ENCODE measurements at regions not wholly inside any gene's neighbourhood (a gene's known extent, or its start where the extent isn't known, plus 50 kb on each side); places are given as distances from the start of the nearest gene placed in this dataset.

GRCh38 chr21:34279883-34280282, 83.9 kb upstream of the KCNE2 start:
- TF ChIP-seq, protein P1, sequence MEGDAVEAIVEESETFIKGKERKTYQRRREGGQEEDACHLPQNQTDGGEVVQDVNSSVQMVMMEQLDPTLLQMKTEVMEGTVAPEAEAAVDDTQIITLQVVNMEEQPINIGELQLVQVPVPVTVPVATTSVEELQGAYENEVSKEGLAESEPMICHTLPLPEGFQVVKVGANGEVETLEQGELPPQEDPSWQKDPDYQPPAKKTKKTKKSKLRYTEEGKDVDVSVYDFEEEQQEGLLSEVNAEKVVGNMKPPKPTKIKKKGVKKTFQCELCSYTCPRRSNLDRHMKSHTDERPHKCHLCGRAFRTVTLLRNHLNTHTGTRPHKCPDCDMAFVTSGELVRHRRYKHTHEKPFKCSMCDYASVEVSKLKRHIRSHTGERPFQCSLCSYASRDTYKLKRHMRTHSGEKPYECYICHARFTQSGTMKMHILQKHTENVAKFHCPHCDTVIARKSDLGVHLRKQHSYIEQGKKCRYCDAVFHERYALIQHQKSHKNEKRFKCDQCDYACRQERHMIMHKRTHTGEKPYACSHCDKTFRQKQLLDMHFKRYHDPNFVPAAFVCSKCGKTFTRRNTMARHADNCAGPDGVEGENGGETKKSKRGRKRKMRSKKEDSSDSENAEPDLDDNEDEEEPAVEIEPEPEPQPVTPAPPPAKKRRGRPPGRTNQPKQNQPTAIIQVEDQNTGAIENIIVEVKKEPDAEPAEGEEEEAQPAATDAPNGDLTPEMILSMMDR (conservative IDR thresholded peaks at IDR 0.05 in 1 of 2, IDR thresholded peaks at IDR 0.05 in 1 of 2; ENCODE audit: extremely low read depth in 1 of 2, insufficient read depth in 1 of 2, low read depth in 1 of 2, low read length in 2 of 2): no peak
- no peak for TF ChIP-seq EZH2 (IDR thresholded peaks at IDR 0.05; ENCODE audit: borderline replicate concordance, low read length)

All from mammary epithelial cell (primary cell).